ENCODE measurements at regions not wholly inside any gene's neighbourhood (a gene's known extent, or its start where the extent isn't known, plus 50 kb on each side); places are given as distances from the start of the nearest gene placed in this dataset.
"Not testable (repeated sequence)": the region's sequence is repeated elsewhere in the genome, so short reads cannot be mapped to it uniquely, and the experiment has no call there.

DNA sequence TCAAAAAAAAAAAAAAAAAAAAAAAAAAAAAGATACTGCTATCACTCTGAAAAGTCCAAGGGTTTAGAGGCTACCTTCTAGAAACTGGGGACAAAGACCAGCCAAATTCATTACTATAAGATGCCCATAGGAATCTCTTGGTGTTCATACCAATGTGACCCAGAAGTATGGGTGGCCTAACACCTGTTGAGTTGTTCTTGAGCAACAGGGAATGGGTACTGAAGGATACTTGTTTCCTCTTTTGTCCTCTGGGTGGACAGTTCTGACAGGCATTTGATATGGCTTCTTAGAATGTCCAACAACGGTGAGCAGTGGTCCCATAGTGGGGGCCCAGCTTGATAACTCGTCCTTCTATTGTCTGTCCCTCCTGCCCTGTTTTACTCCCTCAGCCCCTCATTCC lies 141.4 kb upstream of the PLEKHM1 start:
- no peaks in the 10 kb centered on the region for H3K27me3 Mint-ChIP-seq (ENCODE audit: unreplicated experiment)
- H3K4me3 Mint-ChIP-seq (ENCODE audit: unreplicated experiment): no peak overlapping the region
- no peak overlapping the region for H3K27ac Mint-ChIP-seq (ENCODE audit: unreplicated experiment)
- DNase-seq: no peak
- TF ChIP-seq, protein P1, sequence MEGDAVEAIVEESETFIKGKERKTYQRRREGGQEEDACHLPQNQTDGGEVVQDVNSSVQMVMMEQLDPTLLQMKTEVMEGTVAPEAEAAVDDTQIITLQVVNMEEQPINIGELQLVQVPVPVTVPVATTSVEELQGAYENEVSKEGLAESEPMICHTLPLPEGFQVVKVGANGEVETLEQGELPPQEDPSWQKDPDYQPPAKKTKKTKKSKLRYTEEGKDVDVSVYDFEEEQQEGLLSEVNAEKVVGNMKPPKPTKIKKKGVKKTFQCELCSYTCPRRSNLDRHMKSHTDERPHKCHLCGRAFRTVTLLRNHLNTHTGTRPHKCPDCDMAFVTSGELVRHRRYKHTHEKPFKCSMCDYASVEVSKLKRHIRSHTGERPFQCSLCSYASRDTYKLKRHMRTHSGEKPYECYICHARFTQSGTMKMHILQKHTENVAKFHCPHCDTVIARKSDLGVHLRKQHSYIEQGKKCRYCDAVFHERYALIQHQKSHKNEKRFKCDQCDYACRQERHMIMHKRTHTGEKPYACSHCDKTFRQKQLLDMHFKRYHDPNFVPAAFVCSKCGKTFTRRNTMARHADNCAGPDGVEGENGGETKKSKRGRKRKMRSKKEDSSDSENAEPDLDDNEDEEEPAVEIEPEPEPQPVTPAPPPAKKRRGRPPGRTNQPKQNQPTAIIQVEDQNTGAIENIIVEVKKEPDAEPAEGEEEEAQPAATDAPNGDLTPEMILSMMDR (IDR thresholded peaks at IDR 0.05; ENCODE audit: partially characterized antibody, unreplicated experiment): no peak
- H3K9me3 Mint-ChIP-seq (ENCODE audit: unreplicated experiment): peaks cover 2% of the 10 kb centered on the region
- H3K36me3 Mint-ChIP-seq (ENCODE audit: unreplicated experiment): no peaks in the 10 kb centered on the region
- H3K4me1 Mint-ChIP-seq (ENCODE audit: low read depth, unreplicated experiment): no peaks in the 10 kb centered on the region

DNA sequence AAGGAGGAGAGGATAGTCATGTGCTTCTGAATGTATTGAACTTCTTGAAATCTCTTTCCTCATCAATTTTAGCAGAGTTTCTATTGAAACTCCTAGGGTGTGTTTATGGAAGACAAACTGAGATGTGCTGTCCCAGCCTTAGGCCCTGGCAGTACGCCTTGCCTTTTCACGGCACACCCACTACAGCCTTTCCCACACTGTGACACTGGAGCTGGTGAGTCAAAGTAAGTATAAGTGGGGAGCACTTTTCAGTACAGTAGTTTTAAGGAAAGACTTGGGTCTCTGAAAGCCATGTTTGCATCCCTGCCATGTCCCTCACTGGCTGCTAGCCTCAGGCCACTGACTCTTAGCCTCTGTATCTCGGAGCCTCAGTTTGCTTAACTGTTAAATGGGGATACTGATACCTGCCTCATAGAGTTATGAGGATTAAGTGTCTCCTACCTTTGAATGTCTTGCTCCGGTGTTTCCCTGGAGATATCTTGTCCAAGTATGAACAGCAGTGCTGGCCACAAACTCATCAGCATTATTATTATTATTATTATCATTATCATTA lies 144.7 kb upstream of the CRHR1 start:
- no peak for DNase-seq
- no peak overlapping the region for H3K27ac Mint-ChIP-seq (ENCODE audit: unreplicated experiment)
- no peaks in the 10 kb centered on the region for H3K9me3 Mint-ChIP-seq (ENCODE audit: unreplicated experiment)
- peaks cover 2% of the 10 kb centered on the region for H3K27me3 Mint-ChIP-seq (ENCODE audit: unreplicated experiment)
- no peaks in the 10 kb centered on the region for H3K36me3 Mint-ChIP-seq (ENCODE audit: unreplicated experiment)
- TF ChIP-seq, protein P1 (IDR thresholded peaks at IDR 0.05; ENCODE audit: partially characterized antibody, unreplicated experiment): no peak
- H3K4me1 Mint-ChIP-seq (ENCODE audit: low read depth, unreplicated experiment): peaks cover 1% of the 10 kb centered on the region
- no peak overlapping the region for H3K4me3 Mint-ChIP-seq (ENCODE audit: unreplicated experiment)

DNA sequence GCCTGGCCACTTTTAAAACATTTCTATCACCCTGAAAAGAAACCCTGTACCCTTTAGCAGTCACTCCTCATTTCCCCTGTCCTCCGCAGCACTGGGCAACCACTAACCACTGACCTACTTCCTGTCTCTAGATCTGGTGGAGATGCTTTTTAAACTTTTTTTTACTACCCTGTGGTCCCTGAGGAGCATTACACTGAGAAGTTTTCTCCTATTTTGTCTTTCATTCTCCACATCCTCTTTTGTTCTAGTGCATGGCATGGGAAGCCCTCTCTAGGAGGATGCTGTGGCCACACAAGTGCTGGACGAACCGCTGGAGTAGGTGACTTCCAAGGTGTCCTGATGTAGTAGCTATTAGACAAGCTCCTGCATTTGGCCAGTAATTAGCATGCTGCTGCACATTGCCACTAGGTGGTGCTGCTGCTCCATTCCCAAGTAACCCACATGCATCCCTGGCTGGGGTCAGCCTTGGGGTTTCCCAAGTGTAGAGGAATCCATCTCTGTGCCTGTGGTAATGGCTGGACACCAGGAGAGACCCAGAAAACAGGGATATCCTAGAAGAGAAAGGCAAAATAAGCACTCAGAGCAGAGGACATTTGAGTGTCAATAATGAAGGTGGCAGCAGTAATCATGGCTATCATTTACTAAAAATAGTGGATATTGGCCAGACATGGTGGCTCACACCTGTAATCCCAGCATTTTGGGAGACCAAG lies 143.8 kb upstream of the CRHR1 start:
- H3K27ac Mint-ChIP-seq (ENCODE audit: unreplicated experiment): no peak overlapping the region
- DNase-seq: peak; percentile 91
- no peaks in the 10 kb centered on the region for H3K9me3 Mint-ChIP-seq (ENCODE audit: unreplicated experiment)
- peaks cover 2% of the 10 kb centered on the region for H3K27me3 Mint-ChIP-seq (ENCODE audit: unreplicated experiment)
- peaks cover 1% of the 10 kb centered on the region for H3K4me1 Mint-ChIP-seq (ENCODE audit: low read depth, unreplicated experiment)
- H3K36me3 Mint-ChIP-seq (ENCODE audit: unreplicated experiment): no peaks in the 10 kb centered on the region
- TF ChIP-seq, protein P1 (IDR thresholded peaks at IDR 0.05; ENCODE audit: partially characterized antibody, unreplicated experiment): peak; percentile 94
- no peak overlapping the region for H3K4me3 Mint-ChIP-seq (ENCODE audit: unreplicated experiment)

DNA sequence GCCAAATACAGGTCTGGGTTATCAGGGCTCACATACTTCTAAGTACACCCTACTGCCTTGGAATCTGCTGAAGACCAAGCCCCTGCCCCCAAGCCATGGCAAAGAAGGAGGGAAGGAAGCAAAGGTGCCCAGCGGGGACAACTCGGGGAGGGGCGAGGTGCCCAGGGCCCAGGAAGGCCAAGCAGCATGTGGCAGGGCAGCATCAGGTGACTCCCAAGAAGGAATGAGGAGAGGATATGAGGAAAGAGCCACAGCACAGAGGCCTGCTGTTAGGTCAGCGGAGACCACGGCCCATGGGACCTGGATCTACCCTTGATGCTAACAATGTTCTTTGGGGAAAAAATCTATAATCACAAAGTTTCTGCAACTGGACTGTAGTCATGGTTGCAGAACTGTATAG lies 142.6 kb upstream of the CRHR1 start:
- no peaks in the 10 kb centered on the region for H3K9me3 Mint-ChIP-seq (ENCODE audit: unreplicated experiment)
- no peak overlapping the region for H3K27ac Mint-ChIP-seq (ENCODE audit: unreplicated experiment)
- TF ChIP-seq, protein P1 (IDR thresholded peaks at IDR 0.05; ENCODE audit: partially characterized antibody, unreplicated experiment): no peak
- DNase-seq: no peak
- peaks cover 2% of the 10 kb centered on the region for H3K27me3 Mint-ChIP-seq (ENCODE audit: unreplicated experiment)
- H3K4me3 Mint-ChIP-seq (ENCODE audit: unreplicated experiment): no peak overlapping the region
- H3K36me3 Mint-ChIP-seq (ENCODE audit: unreplicated experiment): no peaks in the 10 kb centered on the region
- H3K4me1 Mint-ChIP-seq (ENCODE audit: low read depth, unreplicated experiment): peaks cover 6% of the 10 kb centered on the region

DNA sequence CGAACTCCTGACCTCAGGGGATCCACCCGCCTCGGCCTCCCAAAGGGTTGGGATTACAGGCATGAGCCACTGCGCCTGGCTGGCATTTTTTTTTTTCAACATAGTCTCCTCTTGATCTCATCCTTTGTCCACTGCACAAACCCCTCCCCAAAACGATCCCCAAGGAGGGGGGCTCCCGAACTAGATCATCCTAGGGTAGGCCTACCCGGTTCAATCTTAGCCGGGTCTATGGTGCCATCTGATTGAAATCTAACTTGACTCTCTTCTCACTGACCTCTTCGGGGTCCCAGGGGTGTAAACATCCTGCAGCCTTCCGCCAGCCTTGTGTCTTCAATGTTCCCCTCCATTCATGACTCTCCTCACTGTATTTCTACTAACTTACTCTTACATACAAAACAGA lies 140.5 kb upstream of the CRHR1 start:
- no peak for DNase-seq
- TF ChIP-seq, protein P1 (IDR thresholded peaks at IDR 0.05; ENCODE audit: partially characterized antibody, unreplicated experiment): no peak
- no peak overlapping the region for H3K4me3 Mint-ChIP-seq (ENCODE audit: unreplicated experiment)
- no peak overlapping the region for H3K27ac Mint-ChIP-seq (ENCODE audit: unreplicated experiment)
- no peaks in the 10 kb centered on the region for H3K9me3 Mint-ChIP-seq (ENCODE audit: unreplicated experiment)
- peaks cover 6% of the 10 kb centered on the region for H3K4me1 Mint-ChIP-seq (ENCODE audit: low read depth, unreplicated experiment)
- no peaks in the 10 kb centered on the region for H3K36me3 Mint-ChIP-seq (ENCODE audit: unreplicated experiment)
- H3K27me3 Mint-ChIP-seq (ENCODE audit: unreplicated experiment): peaks cover 2% of the 10 kb centered on the region

DNA sequence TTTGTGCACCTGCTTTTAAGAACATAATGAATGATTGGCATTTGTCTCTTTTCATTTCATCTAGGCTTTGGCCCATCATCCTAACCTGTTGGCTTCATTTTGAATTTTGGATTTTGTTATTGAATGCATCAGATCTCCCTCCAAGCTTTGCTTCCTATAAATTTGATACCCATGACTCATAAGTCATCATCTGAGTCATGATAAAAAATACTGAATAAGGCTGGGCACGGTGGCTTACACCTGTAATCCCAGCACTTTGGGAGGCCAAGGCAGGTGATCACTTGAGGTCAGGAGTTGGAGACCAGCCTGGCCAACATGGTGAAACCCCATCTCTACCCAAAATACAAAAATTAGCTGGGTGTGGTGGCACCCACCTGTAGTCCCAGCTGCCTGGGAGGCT lies 139.5 kb upstream of the CRHR1 start:
- H3K27ac Mint-ChIP-seq (ENCODE audit: unreplicated experiment); DNase-seq; H3K9me3 Mint-ChIP-seq (ENCODE audit: unreplicated experiment); H3K27me3 Mint-ChIP-seq (ENCODE audit: unreplicated experiment); H3K4me3 Mint-ChIP-seq (ENCODE audit: unreplicated experiment); H3K4me1 Mint-ChIP-seq (ENCODE audit: low read depth, unreplicated experiment); H3K36me3 Mint-ChIP-seq (ENCODE audit: unreplicated experiment): not testable (repeated sequence)

All from glutamatergic neuron (in vitro differentiated cells).